ENCODE measurements at regions not wholly inside any gene's neighbourhood (a gene's known extent, or its start where the extent isn't known, plus 50 kb on each side); places are given as distances from the start of the nearest gene placed in this dataset.

DNA sequence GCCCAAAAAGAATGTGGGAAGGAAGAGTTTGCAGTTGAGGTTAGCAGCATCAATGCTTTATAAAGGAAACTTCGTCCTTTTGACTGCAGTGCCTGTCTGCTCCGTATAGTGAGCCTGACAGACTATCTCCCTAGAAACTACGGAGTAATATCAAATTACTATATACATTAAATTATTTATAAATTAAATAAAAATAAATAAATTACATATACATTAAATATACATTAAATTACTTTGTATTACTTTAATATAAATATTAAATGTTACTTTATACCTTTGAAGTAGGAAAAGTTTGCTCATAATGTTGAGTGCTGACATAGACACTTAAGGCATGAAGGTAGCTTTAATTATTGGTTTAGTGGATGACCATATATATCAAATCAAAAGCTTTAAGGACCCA, 165.2 kb downstream of the IL15 start:
- RAD21 ChIA-PET (ENCODE audit: low non-redundant PET in 1 of 2, low total read pairs in 2 of 2, uncharacterized antibody in 2 of 2, unreplicated experiment in 2 of 2) = no interaction called here

DNA sequence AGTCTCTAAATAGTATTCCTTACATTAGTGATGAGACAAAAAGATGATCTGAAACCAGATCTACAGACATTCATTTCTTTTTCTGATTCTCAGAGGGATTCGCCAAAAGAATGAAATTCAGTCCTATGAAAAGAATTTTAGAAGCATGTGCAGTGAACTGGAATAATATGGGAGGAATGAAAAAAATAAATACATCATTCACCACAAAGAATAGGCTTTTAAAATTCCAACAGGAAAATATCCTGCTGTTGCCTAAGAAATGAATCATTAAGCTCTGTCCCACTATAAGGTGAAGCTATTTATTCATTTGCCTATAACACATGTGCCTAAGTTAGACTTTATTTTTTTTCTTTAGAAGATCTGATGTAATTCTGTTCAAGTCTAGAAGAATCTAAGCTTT, 165.9 kb downstream of the IL15 start:
- Histone ChIP-seq H3K4me1 (ENCODE audit: control insufficient read depth in 1 of 2, insufficient read depth in 2 of 2, low read length in 2 of 2) (peaks cover 0 to 4% of the 10 kb centered on the region in 2 experiments; a peak in 2 of 4 replicates), H3K27ac (ENCODE audit: low read depth, low read length) (no peak overlapping the region), H3K9me2 (ENCODE audit: insufficient read depth) (no peaks in the 10 kb centered on the region), H3K4me2 (ENCODE audit: low read length) (no peak overlapping the region), H4K20me1 (ENCODE audit: insufficient read depth) (no peaks in the 10 kb centered on the region), H3K27me3 (ENCODE audit: insufficient read depth, low read length) (no peaks in the 10 kb centered on the region), H3K4me3 (replicated peaks in 1 of 2; ENCODE audit: low read depth in 1 of 2, low read length in 2 of 2) (no peak overlapping the region), H3K36me3 (ENCODE audit: control insufficient read depth in 1 of 2, insufficient read depth in 2 of 2, low read length in 2 of 2) (no peaks in the 10 kb centered on the region), H3K9ac (ENCODE audit: low read length) (no peak overlapping the region), H2AFZ (ENCODE audit: low read depth, low read length, poor library complexity, severe bottlenecking) (no peak overlapping the region), H3K79me2 (ENCODE audit: insufficient read depth, low read length) (no peaks in the 10 kb centered on the region), H3K9me3 (ENCODE audit: control insufficient read depth in 1 of 2, insufficient read depth in 1 of 2, low read depth in 1 of 2, low read length in 2 of 2) (no peaks in the 10 kb centered on the region)
- TF ChIP-seq CBX3 (IDR thresholded peaks at IDR 0.05; ENCODE audit: low read depth) (no peak), ELF1 (IDR thresholded peaks at IDR 0.05; ENCODE audit: borderline replicate concordance, low read depth) (no peak), ZFX (IDR thresholded peaks at IDR 0.05) (no peak), ATF3 (IDR thresholded peaks at IDR 0.05) (no peak), SRF (IDR thresholded peaks at IDR 0.05; ENCODE audit: low read depth) (no peak), TCF7L2 (IDR thresholded peaks at IDR 0.05; ENCODE audit: borderline replicate concordance, extremely low read depth, insufficient read depth, insufficient read length) (no peak), YY1 (IDR thresholded peaks at IDR 0.05; ENCODE audit: extremely low read depth, insufficient replicate concordance, low read depth, low read length) (no peak), EZH2phosphoT487 (IDR thresholded peaks at IDR 0.05; ENCODE audit: borderline replicate concordance) (no peak), SIN3A (IDR thresholded peaks at IDR 0.05; ENCODE audit: low read depth) (no peak), CEBPB (IDR thresholded peaks at IDR 0.05; ENCODE audit: low read depth) (no peak), EGR1 (IDR thresholded peaks at IDR 0.05; ENCODE audit: low read depth) (no peak), EZH2 (IDR thresholded peaks at IDR 0.05) (no peak), SP1 (IDR thresholded peaks at IDR 0.05; ENCODE audit: low read depth) (no peak), JUND (IDR thresholded peaks at IDR 0.05) (no peak)
- TF ChIP-seq, protein P1, sequence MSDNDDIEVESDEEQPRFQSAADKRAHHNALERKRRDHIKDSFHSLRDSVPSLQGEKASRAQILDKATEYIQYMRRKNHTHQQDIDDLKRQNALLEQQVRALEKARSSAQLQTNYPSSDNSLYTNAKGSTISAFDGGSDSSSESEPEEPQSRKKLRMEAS (IDR thresholded peaks at IDR 0.05) = no peak
- TF ChIP-seq, protein P2, sequence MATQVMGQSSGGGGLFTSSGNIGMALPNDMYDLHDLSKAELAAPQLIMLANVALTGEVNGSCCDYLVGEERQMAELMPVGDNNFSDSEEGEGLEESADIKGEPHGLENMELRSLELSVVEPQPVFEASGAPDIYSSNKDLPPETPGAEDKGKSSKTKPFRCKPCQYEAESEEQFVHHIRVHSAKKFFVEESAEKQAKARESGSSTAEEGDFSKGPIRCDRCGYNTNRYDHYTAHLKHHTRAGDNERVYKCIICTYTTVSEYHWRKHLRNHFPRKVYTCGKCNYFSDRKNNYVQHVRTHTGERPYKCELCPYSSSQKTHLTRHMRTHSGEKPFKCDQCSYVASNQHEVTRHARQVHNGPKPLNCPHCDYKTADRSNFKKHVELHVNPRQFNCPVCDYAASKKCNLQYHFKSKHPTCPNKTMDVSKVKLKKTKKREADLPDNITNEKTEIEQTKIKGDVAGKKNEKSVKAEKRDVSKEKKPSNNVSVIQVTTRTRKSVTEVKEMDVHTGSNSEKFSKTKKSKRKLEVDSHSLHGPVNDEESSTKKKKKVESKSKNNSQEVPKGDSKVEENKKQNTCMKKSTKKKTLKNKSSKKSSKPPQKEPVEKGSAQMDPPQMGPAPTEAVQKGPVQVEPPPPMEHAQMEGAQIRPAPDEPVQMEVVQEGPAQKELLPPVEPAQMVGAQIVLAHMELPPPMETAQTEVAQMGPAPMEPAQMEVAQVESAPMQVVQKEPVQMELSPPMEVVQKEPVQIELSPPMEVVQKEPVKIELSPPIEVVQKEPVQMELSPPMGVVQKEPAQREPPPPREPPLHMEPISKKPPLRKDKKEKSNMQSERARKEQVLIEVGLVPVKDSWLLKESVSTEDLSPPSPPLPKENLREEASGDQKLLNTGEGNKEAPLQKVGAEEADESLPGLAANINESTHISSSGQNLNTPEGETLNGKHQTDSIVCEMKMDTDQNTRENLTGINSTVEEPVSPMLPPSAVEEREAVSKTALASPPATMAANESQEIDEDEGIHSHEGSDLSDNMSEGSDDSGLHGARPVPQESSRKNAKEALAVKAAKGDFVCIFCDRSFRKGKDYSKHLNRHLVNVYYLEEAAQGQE (IDR thresholded peaks at IDR 0.05; ENCODE audit: low read depth) = no peak
- ChIA-PET CTCF (no interaction called here), RAD21 (ENCODE audit: low non-redundant PET in 1 of 2, low total read pairs in 2 of 2, uncharacterized antibody in 2 of 2, unreplicated experiment in 2 of 2) (no interaction called here), POLR2A (no interaction called here)
- ATAC-seq (no peak), DNase-seq (ENCODE audit: low read depth, low spot score) (no peak)
- BruUV-seq (replicated peaks) = no TSS peak
- intact Hi-C loops (cut with micrococcal nuclease) = no loop called here

More for the DNA sequence above, 165.2 kb downstream of the IL15 start:
- Histone ChIP-seq H4K20me1 (ENCODE audit: insufficient read depth) (no peaks in the 10 kb centered on the region), H3K4me2 (ENCODE audit: low read length) (no peak overlapping the region), H3K27me3 (ENCODE audit: insufficient read depth, low read length) (no peaks in the 10 kb centered on the region), H2AFZ (ENCODE audit: low read depth, low read length, poor library complexity, severe bottlenecking) (no peak overlapping the region), H3K4me1 (ENCODE audit: control insufficient read depth in 1 of 2, insufficient read depth in 2 of 2, low read length in 2 of 2) (no peaks in the 10 kb centered on the region), H3K4me3 (replicated peaks in 1 of 2; ENCODE audit: low read depth in 1 of 2, low read length in 2 of 2) (no peak overlapping the region), H3K9me3 (ENCODE audit: control insufficient read depth in 1 of 2, insufficient read depth in 1 of 2, low read depth in 1 of 2, low read length in 2 of 2) (no peaks in the 10 kb centered on the region), H3K36me3 (ENCODE audit: control insufficient read depth in 1 of 2, insufficient read depth in 2 of 2, low read length in 2 of 2) (no peaks in the 10 kb centered on the region), H3K9ac (ENCODE audit: low read length) (no peak overlapping the region), H3K9me2 (ENCODE audit: insufficient read depth) (no peaks in the 10 kb centered on the region), H3K79me2 (ENCODE audit: insufficient read depth, low read length) (no peaks in the 10 kb centered on the region), H3K27ac (ENCODE audit: low read depth, low read length) (no peak overlapping the region)
- intact Hi-C loops (cut with micrococcal nuclease) = no loop called here
- DNase-seq (ENCODE audit: low read depth, low spot score) (no peak), ATAC-seq (no peak)
- TF ChIP-seq CBX3 (IDR thresholded peaks at IDR 0.05; ENCODE audit: low read depth) = no peak
- no peak for TF ChIP-seq EZH2 (IDR thresholded peaks at IDR 0.05)
- TF ChIP-seq CEBPB (IDR thresholded peaks at IDR 0.05; ENCODE audit: low read depth) = no peak
- TF ChIP-seq EZH2phosphoT487 (IDR thresholded peaks at IDR 0.05; ENCODE audit: borderline replicate concordance) = no peak
- no peak for TF ChIP-seq RAD21 (IDR thresholded peaks at IDR 0.05; ENCODE audit: low read depth)
- no peak for TF ChIP-seq ZNF274 (IDR thresholded peaks at IDR 0.05; ENCODE audit: low read depth, low read length)
- no TSS peak for BruUV-seq (replicated peaks)
- POLR2A ChIA-PET = no interaction called here
- CTCF ChIA-PET = no interaction called here
